ENCODE measurements at regions not wholly inside any gene's neighbourhood (a gene's known extent, or its start where the extent isn't known, plus 50 kb on each side); places are given as distances from the start of the nearest gene placed in this dataset.

DNA sequence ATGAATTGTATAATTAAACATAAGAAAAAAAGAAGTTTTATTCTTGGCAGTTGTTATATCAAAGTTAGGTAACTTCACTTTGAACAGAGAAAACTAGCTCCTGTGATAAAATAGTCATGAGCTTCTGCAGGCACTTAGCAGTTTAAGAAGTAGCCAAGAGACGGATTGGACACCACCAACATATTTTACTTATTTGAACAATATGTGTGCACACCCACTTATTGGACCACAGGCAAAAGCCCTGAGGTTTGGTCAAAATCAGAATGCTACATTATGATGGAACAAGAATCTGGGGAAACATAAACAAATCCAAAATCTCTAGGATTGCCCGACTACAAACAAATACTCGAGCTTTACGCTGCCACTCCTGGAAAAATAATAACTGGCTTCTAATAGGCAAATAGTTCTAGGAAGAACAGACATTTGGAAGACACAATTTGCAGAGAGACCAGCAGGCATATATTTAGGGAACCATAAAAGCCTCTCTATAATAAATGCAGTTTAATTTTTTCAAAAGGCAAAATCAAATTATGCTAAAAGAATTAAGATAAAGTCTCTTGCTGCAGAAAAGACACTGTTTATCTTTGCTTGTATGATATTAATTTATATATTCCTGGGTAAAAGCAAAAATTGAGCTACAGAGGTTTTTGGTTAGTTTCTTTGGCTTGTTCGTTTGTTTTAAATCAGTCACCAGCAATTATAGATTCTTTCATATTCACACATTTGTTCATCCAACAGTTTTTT lies 117.9 kb downstream of the CDC42EP3 start:
- DNase-seq (ENCODE audit: insufficient read length, low spot score, missing footprints): no peak
- H3K4me1 ChIP-seq (ENCODE audit: insufficient read depth, low read length): no peaks in the 10 kb centered on the region
- TF ChIP-seq, protein P1, sequence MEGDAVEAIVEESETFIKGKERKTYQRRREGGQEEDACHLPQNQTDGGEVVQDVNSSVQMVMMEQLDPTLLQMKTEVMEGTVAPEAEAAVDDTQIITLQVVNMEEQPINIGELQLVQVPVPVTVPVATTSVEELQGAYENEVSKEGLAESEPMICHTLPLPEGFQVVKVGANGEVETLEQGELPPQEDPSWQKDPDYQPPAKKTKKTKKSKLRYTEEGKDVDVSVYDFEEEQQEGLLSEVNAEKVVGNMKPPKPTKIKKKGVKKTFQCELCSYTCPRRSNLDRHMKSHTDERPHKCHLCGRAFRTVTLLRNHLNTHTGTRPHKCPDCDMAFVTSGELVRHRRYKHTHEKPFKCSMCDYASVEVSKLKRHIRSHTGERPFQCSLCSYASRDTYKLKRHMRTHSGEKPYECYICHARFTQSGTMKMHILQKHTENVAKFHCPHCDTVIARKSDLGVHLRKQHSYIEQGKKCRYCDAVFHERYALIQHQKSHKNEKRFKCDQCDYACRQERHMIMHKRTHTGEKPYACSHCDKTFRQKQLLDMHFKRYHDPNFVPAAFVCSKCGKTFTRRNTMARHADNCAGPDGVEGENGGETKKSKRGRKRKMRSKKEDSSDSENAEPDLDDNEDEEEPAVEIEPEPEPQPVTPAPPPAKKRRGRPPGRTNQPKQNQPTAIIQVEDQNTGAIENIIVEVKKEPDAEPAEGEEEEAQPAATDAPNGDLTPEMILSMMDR (IDR thresholded peaks at IDR 0.05; ENCODE audit: extremely low read depth, low read depth, low read length): no peak
- no peak overlapping the region for H3K4me2 ChIP-seq (ENCODE audit: insufficient read depth, low read length)
- H3K27me3 ChIP-seq (ENCODE audit: insufficient read depth, low read length): no peaks in the 10 kb centered on the region
- no peaks in the 10 kb centered on the region for H3K79me2 ChIP-seq (ENCODE audit: insufficient read depth, low read length)
- no peaks in the 10 kb centered on the region for H3K9me3 ChIP-seq (ENCODE audit: low read depth, low read length)
- no peaks in the 10 kb centered on the region for H3K36me3 ChIP-seq (ENCODE audit: insufficient read depth, low read length)
- no peak overlapping the region for H3K4me3 ChIP-seq (ENCODE audit: insufficient read depth, low read length)
- H2AFZ ChIP-seq (ENCODE audit: low read length): no peak overlapping the region
- no peak overlapping the region for H3K27ac ChIP-seq (ENCODE audit: low read depth, low read length)
- H4K20me1 ChIP-seq (ENCODE audit: insufficient read depth, low read length): no peaks in the 10 kb centered on the region

GRCh38 chr2:37554155-37554510 lies 117.3 kb downstream of the CDC42EP3 start:
- no peaks in the 10 kb centered on the region for H3K9me3 ChIP-seq (ENCODE audit: low read depth, low read length)
- no peaks in the 10 kb centered on the region for H3K36me3 ChIP-seq (ENCODE audit: insufficient read depth, low read length)
- H3K79me2 ChIP-seq (ENCODE audit: insufficient read depth, low read length): no peaks in the 10 kb centered on the region
- no peak for DNase-seq (ENCODE audit: insufficient read length, low spot score, missing footprints)
- H2AFZ ChIP-seq (ENCODE audit: low read length): no peak overlapping the region
- no peak overlapping the region for H3K4me3 ChIP-seq (ENCODE audit: insufficient read depth, low read length)
- H3K4me2 ChIP-seq (ENCODE audit: insufficient read depth, low read length): no peak overlapping the region
- no peak overlapping the region for H3K27ac ChIP-seq (ENCODE audit: low read depth, low read length)
- no peaks in the 10 kb centered on the region for H3K4me1 ChIP-seq (ENCODE audit: insufficient read depth, low read length)
- TF ChIP-seq, protein P1 (IDR thresholded peaks at IDR 0.05; ENCODE audit: extremely low read depth, low read depth, low read length): no peak
- H3K27me3 ChIP-seq (ENCODE audit: insufficient read depth, low read length): no peaks in the 10 kb centered on the region
- H4K20me1 ChIP-seq (ENCODE audit: insufficient read depth, low read length): no peaks in the 10 kb centered on the region

- DNase-seq (ENCODE audit: insufficient read length, low spot score, missing footprints): no peak
- no peaks in the 10 kb centered on the region for H3K79me2 ChIP-seq (ENCODE audit: insufficient read depth, low read length)
- TF ChIP-seq, protein P1 (IDR thresholded peaks at IDR 0.05; ENCODE audit: extremely low read depth, low read depth, low read length): no peak
Observed at GRCh38 chr2:37554687-37555086, 116.8 kb downstream of the CDC42EP3 start.

DNA sequence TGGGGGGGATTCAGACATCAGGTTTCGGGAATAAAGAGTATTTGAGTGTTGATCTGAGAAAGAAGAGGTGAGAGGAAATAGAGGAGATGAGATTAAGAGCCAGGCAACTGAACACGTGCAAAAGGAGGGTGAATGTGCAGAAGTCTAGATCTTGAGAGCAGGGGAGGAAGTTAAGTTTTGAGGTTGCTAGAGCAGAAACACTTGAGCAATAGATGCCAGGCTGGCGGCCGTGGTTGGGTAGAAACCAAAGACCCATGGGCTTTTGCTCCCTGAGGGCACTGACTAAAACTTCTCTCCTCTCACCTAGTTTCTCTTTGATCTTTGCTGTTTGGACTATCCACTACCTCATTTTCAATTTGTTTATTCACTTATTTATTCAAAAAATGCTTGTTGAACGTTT lies 116.0 kb downstream of the CDC42EP3 start:
- Histone ChIP-seq H3K36me3 (ENCODE audit: insufficient read depth, low read length) (no peaks in the 10 kb centered on the region), H3K9me3 (ENCODE audit: low read depth, low read length) (no peaks in the 10 kb centered on the region), H3K27me3 (ENCODE audit: insufficient read depth, low read length) (no peaks in the 10 kb centered on the region), H2AFZ (ENCODE audit: low read length) (no peak overlapping the region), H3K27ac (ENCODE audit: low read depth, low read length) (no peak overlapping the region), H3K4me1 (ENCODE audit: insufficient read depth, low read length) (no peaks in the 10 kb centered on the region), H3K4me3 (ENCODE audit: insufficient read depth, low read length) (no peak overlapping the region), H3K79me2 (ENCODE audit: insufficient read depth, low read length) (no peaks in the 10 kb centered on the region), H3K4me2 (ENCODE audit: insufficient read depth, low read length) (no peak overlapping the region), H4K20me1 (ENCODE audit: insufficient read depth, low read length) (no peaks in the 10 kb centered on the region)
- no peak for DNase-seq (ENCODE audit: insufficient read length, low spot score, missing footprints)
- TF ChIP-seq, protein P1 (IDR thresholded peaks at IDR 0.05; ENCODE audit: extremely low read depth, low read depth, low read length): no peak

More at GRCh38 chr2:37554687-37555086, 116.8 kb downstream of the CDC42EP3 start:
- no peaks in the 10 kb centered on the region for H3K9me3 ChIP-seq (ENCODE audit: low read depth, low read length)
- no peak overlapping the region for H3K27ac ChIP-seq (ENCODE audit: low read depth, low read length)
- H3K4me1 ChIP-seq (ENCODE audit: insufficient read depth, low read length): no peaks in the 10 kb centered on the region
- H3K4me3 ChIP-seq (ENCODE audit: insufficient read depth, low read length): no peak overlapping the region
- no peaks in the 10 kb centered on the region for H4K20me1 ChIP-seq (ENCODE audit: insufficient read depth, low read length)
- H3K36me3 ChIP-seq (ENCODE audit: insufficient read depth, low read length): no peaks in the 10 kb centered on the region
- no peak overlapping the region for H2AFZ ChIP-seq (ENCODE audit: low read length)
- no peaks in the 10 kb centered on the region for H3K27me3 ChIP-seq (ENCODE audit: insufficient read depth, low read length)
- H3K4me2 ChIP-seq (ENCODE audit: insufficient read depth, low read length): no peak overlapping the region

Data from osteoblast (primary cell).